ENCODE measurements at regions not wholly inside any gene's neighbourhood (a gene's known extent, or its start where the extent isn't known, plus 50 kb on each side); places are given as distances from the start of the nearest gene placed in this dataset.

DNA sequence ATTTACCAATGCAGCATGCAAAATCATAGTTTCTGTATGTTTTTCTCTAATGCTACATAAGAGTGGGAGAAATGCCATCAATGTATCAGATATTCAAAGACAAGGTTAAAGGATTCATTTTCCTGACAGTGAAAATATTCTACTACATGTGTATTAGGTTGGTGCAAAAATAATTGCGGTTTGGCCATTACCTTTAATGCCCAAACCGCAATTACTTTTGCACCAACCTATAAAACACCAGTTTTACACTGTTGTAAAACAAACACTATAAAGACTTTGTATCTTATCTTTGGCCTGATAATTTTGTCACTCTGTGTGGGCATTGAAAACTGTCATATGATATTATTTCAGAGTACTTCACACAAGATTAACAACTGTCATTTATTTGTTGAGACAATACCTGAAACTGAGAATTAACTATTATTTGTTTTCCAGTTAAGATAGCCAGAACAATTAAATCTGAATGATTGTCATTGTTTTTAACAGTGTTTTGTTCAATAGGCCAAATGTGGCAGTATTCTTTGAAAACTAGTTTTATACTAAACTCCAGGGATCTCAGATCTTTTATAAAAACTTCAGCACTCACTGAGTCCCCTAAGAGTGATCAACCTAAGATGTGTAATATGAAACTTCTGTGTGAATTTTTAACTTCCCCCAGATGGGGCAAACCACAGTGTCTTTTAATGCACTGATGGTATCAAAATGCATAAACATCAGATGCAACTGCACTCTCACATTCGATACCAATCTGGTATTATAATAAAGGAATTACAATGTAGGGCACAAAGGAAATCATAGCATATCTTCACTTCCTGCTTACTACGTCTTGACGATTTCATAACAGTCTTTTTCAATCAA lies 53.8 kb upstream of the FBN2 start:
- Mint-ChIP-seq H3K27me3 (no peaks in the 10 kb centered on the region), H3K9me3 (no peaks in the 10 kb centered on the region), H3K27ac (no peak overlapping the region), H3K36me3 (ENCODE audit: low read depth) (no peaks in the 10 kb centered on the region), H3K4me3 (no peak overlapping the region), H3K4me1 (ENCODE audit: low read depth) (no peaks in the 10 kb centered on the region)
- no peak for DNase-seq

GRCh38 chr5:128596071-128596470 lies 58.0 kb upstream of the FBN2 start:
- H3K4me3 Mint-ChIP-seq = no peak overlapping the region
- H3K4me1 Mint-ChIP-seq (ENCODE audit: low read depth) = no peaks in the 10 kb centered on the region
- no peaks in the 10 kb centered on the region for H3K27me3 Mint-ChIP-seq
- H3K27ac Mint-ChIP-seq = no peak overlapping the region
- no peaks in the 10 kb centered on the region for H3K36me3 Mint-ChIP-seq (ENCODE audit: low read depth)
- no peaks in the 10 kb centered on the region for H3K9me3 Mint-ChIP-seq
- DNase-seq = no peak

- H3K27me3 Mint-ChIP-seq = no peaks in the 10 kb centered on the region
- H3K36me3 Mint-ChIP-seq (ENCODE audit: low read depth) = no peaks in the 10 kb centered on the region
- H3K4me1 Mint-ChIP-seq (ENCODE audit: low read depth) = no peaks in the 10 kb centered on the region
- H3K27ac Mint-ChIP-seq = no peak overlapping the region
- H3K9me3 Mint-ChIP-seq = no peaks in the 10 kb centered on the region
- no peak overlapping the region for H3K4me3 Mint-ChIP-seq
- DNase-seq = no peak
These were observed 59.1 kb upstream of the FBN2 start for GRCh38 chr5:128597156-128597555.

- H3K27me3 Mint-ChIP-seq = no peaks in the 10 kb centered on the region
- no peaks in the 10 kb centered on the region for H3K36me3 Mint-ChIP-seq (ENCODE audit: low read depth)
- no peaks in the 10 kb centered on the region for H3K4me1 Mint-ChIP-seq (ENCODE audit: low read depth)
- peaks cover 5% of the 10 kb centered on the region for H3K9me3 Mint-ChIP-seq
- no peak overlapping the region for H3K27ac Mint-ChIP-seq
- H3K4me3 Mint-ChIP-seq = no peak overlapping the region
- no peak for DNase-seq
These were observed 75.1 kb upstream of the FBN2 start for GRCh38 chr5:128613128-128613527.

GRCh38 chr5:128613766-128614165 lies 75.7 kb upstream of the FBN2 start:
- Mint-ChIP-seq H3K4me1 (ENCODE audit: low read depth) (no peaks in the 10 kb centered on the region), H3K27me3 (no peaks in the 10 kb centered on the region), H3K4me3 (no peak overlapping the region), H3K36me3 (ENCODE audit: low read depth) (no peaks in the 10 kb centered on the region), H3K27ac (no peak overlapping the region), H3K9me3 (peaks cover 3% of the 10 kb centered on the region)
- DNase-seq = no peak

DNA sequence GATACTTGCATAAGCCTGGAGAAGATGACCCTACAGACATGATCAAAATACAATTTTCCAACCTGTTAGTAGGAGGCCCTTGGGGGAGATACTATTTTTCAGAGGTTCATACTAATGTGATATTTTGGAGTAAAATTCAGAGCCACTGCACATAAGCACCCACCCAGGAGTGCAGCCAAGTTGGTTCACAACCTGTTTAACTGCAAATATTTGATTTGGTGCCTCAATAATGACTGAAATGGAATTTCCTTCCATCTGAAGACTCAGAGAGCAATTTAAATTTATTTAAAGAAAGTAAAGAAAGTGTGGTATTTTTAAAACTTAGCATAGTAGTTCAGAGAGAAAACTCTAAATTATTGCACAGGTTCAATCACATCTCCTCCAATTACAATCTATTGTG lies 77.5 kb upstream of the FBN2 start:
- Mint-ChIP-seq H3K9me3 (peaks cover under 1% of the 10 kb centered on the region), H3K4me1 (ENCODE audit: low read depth) (no peaks in the 10 kb centered on the region), H3K36me3 (ENCODE audit: low read depth) (no peaks in the 10 kb centered on the region), H3K4me3 (no peak overlapping the region), H3K27me3 (no peaks in the 10 kb centered on the region), H3K27ac (no peak overlapping the region)
- no peak for DNase-seq

DNA sequence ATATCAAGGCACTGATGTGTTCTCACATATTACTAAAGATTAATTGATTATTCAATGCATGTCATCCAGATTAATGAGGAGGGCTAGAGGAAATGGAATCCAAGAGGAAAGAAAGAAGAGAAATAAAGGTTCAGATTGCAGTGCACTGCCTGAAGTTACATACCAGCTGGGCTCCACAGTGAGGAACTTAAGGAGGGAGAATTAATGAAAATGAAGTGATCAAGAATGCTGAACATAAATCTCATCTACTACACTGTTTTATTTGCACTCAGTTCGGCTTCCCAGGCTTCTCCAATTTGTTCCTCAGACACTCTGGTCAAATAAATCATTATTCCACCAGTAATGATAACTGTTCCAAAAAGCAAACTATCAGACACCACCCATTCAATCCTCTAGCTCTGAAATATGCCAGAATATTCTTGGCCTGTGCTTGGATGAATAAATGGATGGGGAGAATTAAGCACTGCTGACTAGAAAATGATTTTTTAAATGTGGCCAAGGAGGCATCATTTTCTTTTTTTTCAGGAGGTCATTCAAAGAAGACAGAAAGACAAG lies 88.6 kb upstream of the FBN2 start:
- H3K27me3 Mint-ChIP-seq = no peaks in the 10 kb centered on the region
- H3K4me3 Mint-ChIP-seq = no peak overlapping the region
- H3K9me3 Mint-ChIP-seq = peaks cover 2% of the 10 kb centered on the region
- H3K36me3 Mint-ChIP-seq (ENCODE audit: low read depth) = no peaks in the 10 kb centered on the region
- no peaks in the 10 kb centered on the region for H3K4me1 Mint-ChIP-seq (ENCODE audit: low read depth)
- DNase-seq = no peak
- no peak overlapping the region for H3K27ac Mint-ChIP-seq

DNA sequence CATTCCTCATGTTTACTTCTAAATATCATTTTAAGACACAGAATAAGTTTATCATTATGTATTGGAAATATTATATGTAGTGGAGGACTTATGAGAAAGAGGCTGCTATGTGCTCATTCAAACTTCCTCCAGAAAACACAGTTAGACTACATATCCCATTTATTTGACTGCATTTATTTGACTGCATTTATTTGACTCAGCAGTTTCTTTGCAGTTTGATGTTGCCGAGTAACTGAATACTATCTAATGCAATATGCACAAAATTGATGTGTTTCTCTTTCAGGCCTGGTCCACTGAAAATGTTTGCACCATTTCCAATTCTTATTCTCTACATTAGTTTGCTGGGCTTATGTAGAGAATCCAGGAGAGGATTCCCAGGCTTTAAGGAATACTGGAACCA lies 89.9 kb upstream of the FBN2 start:
- H3K27ac Mint-ChIP-seq = no peak overlapping the region
- H3K4me1 Mint-ChIP-seq (ENCODE audit: low read depth) = no peaks in the 10 kb centered on the region
- H3K36me3 Mint-ChIP-seq (ENCODE audit: low read depth) = no peaks in the 10 kb centered on the region
- H3K9me3 Mint-ChIP-seq = peaks cover 2% of the 10 kb centered on the region
- no peak overlapping the region for H3K4me3 Mint-ChIP-seq
- DNase-seq = no peak
- no peaks in the 10 kb centered on the region for H3K27me3 Mint-ChIP-seq

- Mint-ChIP-seq H3K27ac (no peak overlapping the region), H3K4me1 (ENCODE audit: low read depth) (no peaks in the 10 kb centered on the region), H3K27me3 (no peaks in the 10 kb centered on the region), H3K36me3 (ENCODE audit: low read depth) (no peaks in the 10 kb centered on the region), H3K4me3 (no peak overlapping the region), H3K9me3 (peaks cover 2% of the 10 kb centered on the region)
- DNase-seq = no peak
These were observed 91.1 kb upstream of the FBN2 start for GRCh38 chr5:128629157-128629556.

DNA sequence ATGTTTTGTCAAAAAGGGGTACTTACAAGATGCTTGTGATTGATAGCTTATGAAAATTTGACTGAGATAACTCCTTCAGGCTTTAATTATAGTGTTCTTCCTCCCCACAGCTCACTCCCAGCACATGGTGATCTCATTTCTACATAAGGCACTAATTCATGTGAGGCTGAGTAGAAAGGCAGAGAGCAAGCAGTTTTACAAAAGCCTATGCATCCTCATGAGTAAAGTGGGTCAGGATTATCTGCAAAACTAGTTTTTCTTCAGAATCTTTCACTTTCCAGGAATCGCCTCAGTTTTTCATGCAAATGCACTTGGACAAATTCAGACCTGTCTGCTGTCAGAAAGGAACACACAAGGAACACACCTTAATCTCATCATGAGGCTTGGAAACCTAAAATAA lies 92.1 kb upstream of the FBN2 start:
- Mint-ChIP-seq H3K4me3 (no peak overlapping the region), H3K27me3 (no peaks in the 10 kb centered on the region), H3K27ac (no peak overlapping the region), H3K36me3 (ENCODE audit: low read depth) (no peaks in the 10 kb centered on the region), H3K9me3 (peaks cover 2% of the 10 kb centered on the region), H3K4me1 (ENCODE audit: low read depth) (no peaks in the 10 kb centered on the region)
- no peak for DNase-seq

DNA sequence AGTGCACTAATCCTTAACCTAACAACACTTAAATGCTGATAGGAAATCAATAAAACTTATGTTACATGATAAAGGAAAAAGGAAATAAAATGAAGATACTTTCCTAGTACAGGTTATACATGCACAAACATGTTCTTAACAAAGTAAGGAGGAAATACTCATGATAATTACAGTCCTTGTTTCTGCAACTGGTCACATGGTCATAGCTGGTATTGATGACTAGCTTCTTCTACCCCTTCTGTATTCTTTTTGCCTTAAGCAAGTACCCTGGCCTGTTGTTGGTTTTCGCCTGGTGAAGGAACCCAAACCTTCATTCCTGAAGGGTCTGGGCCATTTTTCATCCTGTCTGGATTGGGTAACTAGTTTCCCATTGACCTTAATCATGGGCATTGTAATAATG lies 93.7 kb upstream of the FBN2 start:
- H3K36me3 Mint-ChIP-seq (ENCODE audit: low read depth) = no peaks in the 10 kb centered on the region
- H3K27ac Mint-ChIP-seq = no peak overlapping the region
- H3K4me1 Mint-ChIP-seq (ENCODE audit: low read depth) = no peaks in the 10 kb centered on the region
- peaks cover 2% of the 10 kb centered on the region for H3K9me3 Mint-ChIP-seq
- H3K27me3 Mint-ChIP-seq = no peaks in the 10 kb centered on the region
- no peak overlapping the region for H3K4me3 Mint-ChIP-seq
- DNase-seq = no peak

- H3K27ac Mint-ChIP-seq = no peak overlapping the region
- no peaks in the 10 kb centered on the region for H3K36me3 Mint-ChIP-seq (ENCODE audit: low read depth)
- no peak overlapping the region for H3K4me3 Mint-ChIP-seq
These were observed 94.2 kb upstream of the FBN2 start for GRCh38 chr5:128632264-128632663.

DNA sequence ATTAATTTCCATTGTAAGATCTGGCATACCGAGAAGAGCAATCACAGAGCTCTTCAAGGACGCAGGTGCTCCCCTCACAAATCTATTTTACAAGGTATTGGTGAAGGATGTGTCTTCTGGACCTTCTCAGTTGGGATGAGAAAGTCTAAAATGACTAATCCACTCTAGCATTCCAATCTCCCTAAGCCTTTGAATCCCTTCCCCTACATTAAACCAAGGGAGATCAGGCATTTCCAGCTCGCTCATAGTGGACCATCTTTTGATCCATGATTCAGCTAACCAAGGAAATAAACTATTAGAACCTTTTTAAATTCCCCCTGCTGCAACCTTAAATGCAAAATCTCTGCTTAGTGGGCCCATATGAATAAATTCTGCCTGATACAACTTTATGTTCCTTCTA lies 95.9 kb upstream of the FBN2 start:
- no peak overlapping the region for H3K4me3 Mint-ChIP-seq
- H3K9me3 Mint-ChIP-seq = peaks cover 2% of the 10 kb centered on the region
- H3K36me3 Mint-ChIP-seq (ENCODE audit: low read depth) = no peaks in the 10 kb centered on the region
- no peak for DNase-seq
- H3K27ac Mint-ChIP-seq = no peak overlapping the region
- no peaks in the 10 kb centered on the region for H3K4me1 Mint-ChIP-seq (ENCODE audit: low read depth)
- H3K27me3 Mint-ChIP-seq = no peaks in the 10 kb centered on the region

More at GRCh38 chr5:128632264-128632663, 94.2 kb upstream of the FBN2 start:
- no peaks in the 10 kb centered on the region for H3K4me1 Mint-ChIP-seq (ENCODE audit: low read depth)
- H3K9me3 Mint-ChIP-seq = peaks cover 2% of the 10 kb centered on the region
- no peaks in the 10 kb centered on the region for H3K27me3 Mint-ChIP-seq
- DNase-seq = no peak

GRCh38 chr5:128635379-128635778 lies 97.3 kb upstream of the FBN2 start:
- Mint-ChIP-seq H3K4me3 (no peak overlapping the region), H3K27me3 (no peaks in the 10 kb centered on the region), H3K4me1 (ENCODE audit: low read depth) (no peaks in the 10 kb centered on the region), H3K27ac (no peak overlapping the region), H3K9me3 (peaks cover 2% of the 10 kb centered on the region), H3K36me3 (ENCODE audit: low read depth) (no peaks in the 10 kb centered on the region)
- DNase-seq = no peak

DNA sequence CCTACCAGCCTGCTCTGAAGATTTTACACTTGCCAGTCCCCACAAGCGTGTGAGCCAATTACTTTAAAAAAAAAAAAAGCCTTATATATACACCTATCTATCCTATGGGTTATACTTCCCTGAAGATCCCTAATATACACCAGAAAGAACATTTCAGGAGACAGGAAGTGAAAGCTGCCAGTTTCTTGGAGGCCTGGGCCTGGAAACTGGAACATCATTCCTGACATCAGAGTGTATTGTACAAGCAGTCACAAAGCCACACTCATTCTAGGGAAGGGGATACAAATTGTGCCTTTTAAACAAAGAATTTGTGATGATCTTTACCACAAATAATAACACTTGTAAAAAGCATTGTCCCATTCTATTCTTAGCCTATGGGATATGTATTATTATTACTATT lies 98.3 kb upstream of the FBN2 start:
- no peaks in the 10 kb centered on the region for H3K36me3 Mint-ChIP-seq (ENCODE audit: low read depth)
- H3K4me3 Mint-ChIP-seq = no peak overlapping the region
- no peak for DNase-seq
- H3K27me3 Mint-ChIP-seq = no peaks in the 10 kb centered on the region
- H3K27ac Mint-ChIP-seq = no peak overlapping the region
- H3K9me3 Mint-ChIP-seq = peaks cover 2% of the 10 kb centered on the region
- no peaks in the 10 kb centered on the region for H3K4me1 Mint-ChIP-seq (ENCODE audit: low read depth)

Measured in activated T-cell treated with anti-CD3 and anti-CD28 coated beads, Interleukin-2, amount 50 U/mL, for 24 hours (primary cell).